ENCODE measurements at regions not wholly inside any gene's neighbourhood (a gene's known extent, or its start where the extent isn't known, plus 50 kb on each side); places are given as distances from the start of the nearest gene placed in this dataset.
"Not testable (repeated sequence)": the region's sequence is repeated elsewhere in the genome, so short reads cannot be mapped to it uniquely, and the experiment has no call there.

DNA sequence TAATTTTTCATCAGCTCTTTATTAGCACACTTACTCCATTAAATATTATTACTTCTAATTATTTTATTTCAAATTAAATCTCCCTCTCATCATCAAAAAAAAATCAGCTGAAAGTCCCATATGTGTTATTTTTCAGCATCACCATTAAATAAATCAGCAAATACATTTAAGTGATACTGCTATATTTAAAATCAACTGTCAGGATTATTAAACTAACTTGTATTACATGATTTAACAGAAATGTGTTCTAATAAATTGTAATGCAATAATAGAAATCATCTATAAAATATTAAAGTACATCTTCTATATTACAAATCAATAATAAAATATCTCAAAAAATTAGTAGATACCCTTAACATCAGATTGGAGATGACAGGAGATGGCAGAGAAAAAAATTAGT, 538.6 kb upstream of the MIR17HG start:
- DNase-seq (ENCODE audit: low read depth, low spot score) = no peak

DNA sequence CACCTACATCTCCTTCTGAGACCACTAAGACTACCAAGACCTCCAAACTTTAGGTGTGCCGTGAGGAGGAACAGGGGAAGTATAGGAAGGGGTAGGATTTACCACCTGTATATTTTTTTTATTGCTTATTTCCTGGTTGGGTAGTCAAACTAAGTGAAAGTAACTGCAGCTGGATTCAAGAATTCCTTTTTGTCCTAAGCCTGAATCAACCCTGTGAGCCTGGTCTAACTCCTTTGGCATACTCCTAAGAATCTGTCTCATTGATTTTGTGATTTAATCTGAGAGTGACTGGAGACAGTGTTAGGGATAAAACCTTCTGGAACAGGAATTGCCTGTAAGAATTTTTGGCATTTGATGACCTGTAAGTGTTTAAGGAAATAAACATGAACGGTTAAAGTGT, 523.5 kb upstream of the MIR17HG start:
- no peak for DNase-seq (ENCODE audit: low read depth, low spot score)

DNA sequence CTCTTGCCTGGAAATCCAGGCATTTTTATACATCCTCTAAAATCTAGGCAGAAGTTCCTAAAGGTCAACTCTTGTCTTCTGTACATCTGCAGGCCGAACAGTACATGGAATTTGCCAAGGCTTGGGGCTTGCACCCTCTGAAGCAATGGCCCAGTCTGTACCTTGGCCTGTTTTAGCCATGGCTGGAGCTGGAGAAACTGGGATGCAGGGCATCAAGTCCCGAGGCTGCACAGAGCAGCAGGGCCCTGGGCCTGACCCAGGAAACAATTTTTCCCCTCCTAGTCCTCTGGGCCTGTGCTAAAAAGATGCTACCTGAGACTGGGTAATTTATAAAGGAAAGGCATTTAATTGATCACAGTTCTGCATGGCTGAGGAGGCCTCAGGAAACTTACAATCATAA, 520.8 kb upstream of the MIR17HG start:
- no peak for DNase-seq (ENCODE audit: low read depth, low spot score)

DNA sequence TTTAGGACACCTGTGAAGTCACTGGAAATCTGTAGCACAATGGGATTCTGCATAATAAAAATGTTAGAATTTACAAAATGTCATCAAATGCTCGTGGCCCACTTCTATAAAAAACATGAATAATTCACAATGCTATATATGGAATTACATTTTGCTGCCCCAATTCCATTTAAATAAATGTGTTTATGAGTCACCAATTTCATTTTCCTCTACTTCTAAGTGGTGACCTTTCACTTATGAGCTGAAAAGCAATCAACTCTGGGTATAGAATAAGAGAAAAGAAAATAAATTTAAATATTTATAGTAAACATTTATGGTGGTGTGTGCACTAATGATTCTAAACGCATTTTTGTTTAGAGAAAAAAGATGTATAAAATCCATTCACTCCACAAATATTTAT, 516.7 kb upstream of the MIR17HG start:
- DNase-seq (ENCODE audit: low read depth, low spot score) = no peak

DNA sequence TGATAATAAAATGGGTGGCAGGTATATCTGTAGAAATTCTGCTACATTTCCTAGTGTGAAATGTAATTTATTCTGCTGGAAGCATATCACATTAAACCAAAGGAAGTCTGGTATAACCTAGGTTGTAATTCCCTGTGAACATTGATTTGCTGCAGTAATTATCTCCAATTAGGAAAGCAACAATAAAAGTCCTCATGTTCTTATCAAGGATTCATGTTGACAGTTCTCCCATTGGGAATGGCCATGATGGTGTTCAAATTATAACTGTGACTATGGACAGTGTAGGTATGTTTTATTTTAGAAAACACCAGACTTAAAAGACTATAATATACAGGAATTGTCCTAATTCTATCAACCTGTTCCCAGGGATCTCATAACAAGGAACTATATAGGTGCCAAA, 513.5 kb upstream of the MIR17HG start:
- DNase-seq (ENCODE audit: low read depth, low spot score) = no peak

DNA sequence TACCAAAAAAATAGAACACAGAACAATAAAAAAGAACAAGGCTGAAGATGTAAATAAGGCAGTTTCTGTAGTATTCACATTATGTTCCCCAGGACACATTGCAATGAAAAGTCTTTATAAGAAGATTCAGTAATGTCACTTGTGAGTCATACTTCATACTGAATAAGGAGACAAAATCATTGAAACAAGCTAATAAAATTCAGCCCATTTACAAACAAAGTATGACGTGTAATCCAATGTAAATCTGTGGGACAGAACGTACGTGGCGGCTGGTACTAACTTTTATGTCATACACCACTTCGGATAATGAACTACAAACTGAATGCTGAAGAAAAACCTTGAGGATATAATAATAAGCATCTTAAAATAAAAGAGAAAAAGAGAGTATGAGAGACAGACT, 512.8 kb upstream of the MIR17HG start:
- DNase-seq (ENCODE audit: low read depth, low spot score) = no peak

DNA sequence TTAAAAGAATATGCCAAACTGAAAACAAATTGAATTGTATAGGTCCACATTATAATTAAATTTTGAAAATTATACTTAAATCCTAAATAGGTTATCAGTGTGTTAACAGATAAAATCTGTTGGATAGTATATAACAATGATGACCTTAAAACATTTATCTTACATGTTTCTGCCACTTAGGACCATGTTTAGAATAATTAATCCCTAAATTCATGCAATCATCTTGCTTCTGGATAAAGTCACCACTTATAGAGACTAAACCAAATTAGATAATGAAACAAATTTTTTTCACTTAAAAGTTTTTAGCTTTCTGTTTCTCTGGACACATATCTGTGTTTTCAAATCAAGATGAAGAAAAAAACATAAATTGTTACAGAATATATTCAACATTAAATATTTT, 511.7 kb upstream of the MIR17HG start:
- no peak for DNase-seq (ENCODE audit: low read depth, low spot score)

DNA sequence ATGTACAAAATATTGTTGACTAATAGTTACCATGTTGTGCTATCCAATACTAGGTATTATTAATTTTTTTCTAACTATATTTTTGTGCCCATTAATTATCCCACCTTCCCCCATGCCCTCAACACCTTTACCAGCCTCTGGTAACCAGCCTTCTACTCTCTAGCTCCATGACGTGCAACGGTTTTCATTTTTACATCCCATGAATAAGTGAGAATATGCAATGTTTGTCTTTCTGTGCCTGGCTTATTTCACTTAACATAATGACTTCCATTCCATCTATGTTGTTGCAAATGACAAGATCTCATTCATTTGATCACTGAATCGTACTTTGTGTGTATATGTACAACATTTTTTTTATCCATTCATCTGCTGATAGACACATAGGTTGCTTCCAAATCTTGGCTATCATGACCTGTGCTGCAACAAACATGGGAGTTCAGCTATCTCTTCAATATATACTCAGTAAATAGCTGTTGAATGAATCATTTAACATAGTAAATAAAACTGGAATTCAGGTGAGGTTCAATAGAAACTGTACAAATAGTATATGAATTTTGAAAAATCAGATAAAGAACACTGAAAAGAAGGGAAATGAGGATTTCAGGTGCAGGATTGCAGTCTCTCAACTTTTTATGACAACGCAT, 509.0 kb upstream of the MIR17HG start:
- DNase-seq (ENCODE audit: low read depth, low spot score) = no peak

DNA sequence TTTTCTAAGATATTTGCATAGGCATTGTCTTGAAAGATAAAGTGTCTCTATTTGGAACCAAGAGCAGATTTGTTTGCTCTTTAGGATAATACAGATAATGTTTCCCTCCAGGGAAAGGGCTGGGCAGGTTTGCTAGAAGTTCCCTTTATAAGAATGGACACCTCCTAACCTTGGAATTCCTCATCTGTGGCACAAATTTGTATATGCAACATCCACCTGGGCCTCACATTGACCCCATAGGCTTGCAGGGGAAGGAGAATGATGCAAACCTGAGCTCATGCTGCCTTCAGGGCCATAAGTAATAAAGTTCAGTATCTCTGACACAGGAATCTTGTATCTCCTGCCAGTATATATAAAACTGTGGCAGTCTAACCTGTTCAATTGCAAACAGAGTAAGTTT, 508.4 kb upstream of the MIR17HG start:
- DNase-seq (ENCODE audit: low read depth, low spot score) = no peak

DNA sequence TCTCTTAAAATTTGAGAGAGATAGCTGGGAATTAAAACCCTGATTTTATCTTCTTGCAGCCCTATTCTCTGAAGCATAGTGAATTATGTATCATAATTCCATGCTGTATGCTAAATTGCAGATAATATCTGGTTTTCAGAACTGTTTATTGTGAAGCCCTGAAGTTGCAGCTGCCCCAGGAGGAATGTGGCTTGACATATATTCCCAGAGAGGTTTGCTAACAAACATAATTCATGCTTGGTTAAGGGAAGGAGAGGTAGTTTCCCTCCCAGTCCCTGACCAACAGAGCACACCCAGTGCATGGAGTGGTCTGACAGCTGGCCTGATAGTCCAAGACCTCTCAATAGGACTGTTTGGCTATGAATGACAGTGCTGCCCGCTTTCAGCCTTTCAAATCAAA, 500.6 kb upstream of the MIR17HG start:
- DNase-seq (ENCODE audit: low read depth, low spot score) = no peak

DNA sequence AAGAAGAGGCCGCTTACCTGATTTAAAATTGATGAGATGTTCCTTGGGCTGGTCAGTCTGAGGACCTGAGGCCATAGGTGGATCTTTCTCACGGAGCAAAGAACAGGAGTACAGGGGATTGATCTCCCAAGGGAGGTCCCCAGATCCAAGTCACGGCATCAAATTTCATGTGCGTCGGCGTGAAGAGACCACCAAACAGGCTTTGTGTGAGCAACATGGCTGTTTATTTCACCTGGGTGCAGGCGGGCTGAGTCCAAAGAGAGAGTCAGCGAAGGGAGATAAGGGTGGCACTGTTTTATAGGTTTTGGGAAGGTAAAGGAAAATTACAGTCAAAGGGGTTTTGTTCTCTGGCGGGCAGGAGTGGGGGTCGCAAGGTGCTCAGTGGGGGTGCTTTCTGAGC, 493.8 kb upstream of the MIR17HG start:
- DNase-seq (ENCODE audit: low read depth, low spot score) = not testable (repeated sequence)

DNA sequence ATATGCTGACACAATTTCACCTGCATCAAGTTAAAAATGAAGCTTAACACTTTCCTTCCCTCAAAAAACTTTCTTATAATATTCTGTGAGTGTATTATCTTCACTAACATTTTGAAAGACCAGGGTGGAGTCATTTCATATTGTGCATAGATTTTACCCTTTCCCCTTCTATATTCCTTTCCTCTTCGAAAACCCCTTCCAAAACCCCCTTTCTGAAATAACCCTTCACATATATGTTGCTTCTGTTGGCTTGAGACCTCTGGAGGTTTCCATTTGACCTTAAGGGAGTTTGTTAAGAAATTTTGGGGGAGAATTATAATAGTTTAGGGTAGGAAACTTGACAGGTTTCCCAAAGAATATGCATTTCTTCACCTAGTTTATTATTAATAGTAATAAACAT, 489.6 kb upstream of the MIR17HG start:
- no peak for DNase-seq (ENCODE audit: low read depth, low spot score)

DNA sequence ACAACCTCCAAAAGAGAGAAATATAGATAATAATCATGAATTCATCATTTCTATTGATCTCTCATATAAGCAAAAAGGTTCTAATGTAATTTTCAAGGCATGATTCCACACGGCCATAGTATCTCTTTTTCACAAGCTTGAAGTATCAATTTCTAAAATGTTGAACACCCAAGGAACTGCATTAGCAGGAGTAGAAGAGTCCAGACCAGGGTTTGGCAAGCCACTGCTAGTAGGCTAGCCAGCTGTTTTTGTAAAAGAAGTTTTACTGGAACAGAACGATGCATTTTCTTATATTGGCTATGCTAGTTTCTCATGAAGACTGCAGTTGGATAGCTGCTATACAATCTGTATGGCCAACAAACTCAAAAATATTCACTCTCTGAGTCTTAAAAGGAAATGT, 481.5 kb upstream of the MIR17HG start:
- no peak for DNase-seq (ENCODE audit: low read depth, low spot score)

DNA sequence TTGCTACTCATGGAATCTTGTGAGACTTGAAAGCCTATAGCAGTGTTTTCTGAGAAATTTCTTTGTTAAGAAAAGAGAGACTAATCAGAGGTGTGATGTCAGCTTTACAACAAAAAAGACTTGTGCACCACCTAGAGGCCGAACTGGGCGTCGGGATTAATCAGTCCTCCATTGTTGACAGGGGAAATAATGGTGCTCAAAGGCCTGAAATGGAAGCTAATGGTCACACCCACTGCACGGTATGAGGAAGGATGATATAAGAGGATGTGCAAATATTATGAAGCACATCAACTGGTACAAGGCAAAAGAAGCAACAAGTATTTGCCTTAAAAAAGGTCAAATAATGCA, 480.2 kb upstream of the MIR17HG start:
- no peak for DNase-seq (ENCODE audit: low read depth, low spot score)

DNA sequence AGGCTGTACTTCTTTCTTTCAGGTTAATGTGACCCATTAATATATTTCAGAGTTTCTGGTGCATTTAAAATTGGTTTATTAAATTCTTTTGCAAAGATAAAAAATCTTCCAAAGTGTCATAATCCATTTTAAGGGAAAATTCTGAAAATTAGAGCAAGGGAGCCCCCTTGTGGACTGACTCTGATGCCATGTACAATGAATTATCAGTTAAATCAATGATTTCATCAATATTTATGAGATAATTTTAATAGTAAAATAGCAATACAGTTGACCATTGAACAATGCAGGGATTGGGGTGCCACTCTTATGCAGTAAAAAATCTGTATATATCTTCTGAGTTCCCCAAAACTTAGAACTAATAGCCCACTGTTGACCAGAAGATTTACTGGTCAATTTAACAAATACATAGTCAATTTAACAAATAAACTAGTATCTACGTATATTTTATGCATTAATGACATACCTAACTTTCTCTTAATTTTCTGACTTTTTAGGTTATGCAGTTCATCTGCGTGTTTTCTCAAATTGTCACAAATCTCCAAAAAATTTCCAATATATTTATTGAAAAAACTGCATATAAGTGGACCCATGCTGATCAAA, 479.1 kb upstream of the MIR17HG start:
- no peak for DNase-seq (ENCODE audit: low read depth, low spot score)

DNA sequence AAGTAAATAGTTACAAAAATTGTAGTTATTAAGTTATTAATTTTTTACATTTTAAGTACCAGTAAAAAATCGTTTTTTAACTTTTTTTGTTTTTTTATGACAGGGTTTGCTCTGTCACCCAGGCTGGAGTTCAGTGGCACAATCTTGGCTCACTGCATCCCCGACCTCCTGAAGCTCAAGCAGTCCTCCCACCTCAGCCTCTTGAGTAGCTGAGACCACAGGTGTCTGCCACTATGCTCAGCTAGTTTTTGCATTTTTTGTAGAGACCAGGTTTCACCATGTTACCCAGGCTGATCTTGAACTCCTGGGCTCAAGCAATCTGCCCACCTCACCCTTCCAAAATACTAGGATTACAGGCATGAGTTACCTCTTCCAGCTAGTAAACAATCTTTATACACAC, 477.9 kb upstream of the MIR17HG start:
- DNase-seq (ENCODE audit: low read depth, low spot score) = no peak

DNA sequence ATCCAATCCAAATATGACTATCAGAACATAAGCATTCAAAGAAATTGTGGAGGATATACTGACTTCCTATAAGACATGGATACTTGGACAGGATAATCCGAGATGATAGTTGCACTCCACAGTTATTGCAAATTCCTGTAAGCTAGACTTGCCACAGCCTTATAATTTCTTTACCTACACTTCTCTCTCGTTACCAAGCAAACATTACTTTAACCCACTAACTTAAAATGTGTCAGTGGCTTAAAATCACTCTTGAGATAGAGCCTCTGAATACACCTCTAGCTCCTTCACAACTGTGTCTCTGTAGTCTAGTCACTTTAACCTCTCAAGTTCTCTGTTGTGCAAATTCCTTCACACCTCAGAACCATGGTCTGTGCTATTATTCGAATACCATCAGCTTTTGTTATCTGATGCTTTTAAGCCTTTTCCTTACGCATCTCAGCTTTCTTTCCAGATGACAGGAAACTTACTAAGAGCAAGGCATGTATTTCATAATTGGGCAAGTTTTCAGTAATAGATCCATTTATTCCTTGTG, 474.9 kb upstream of the MIR17HG start:
- no peak for DNase-seq (ENCODE audit: low read depth, low spot score)

DNA sequence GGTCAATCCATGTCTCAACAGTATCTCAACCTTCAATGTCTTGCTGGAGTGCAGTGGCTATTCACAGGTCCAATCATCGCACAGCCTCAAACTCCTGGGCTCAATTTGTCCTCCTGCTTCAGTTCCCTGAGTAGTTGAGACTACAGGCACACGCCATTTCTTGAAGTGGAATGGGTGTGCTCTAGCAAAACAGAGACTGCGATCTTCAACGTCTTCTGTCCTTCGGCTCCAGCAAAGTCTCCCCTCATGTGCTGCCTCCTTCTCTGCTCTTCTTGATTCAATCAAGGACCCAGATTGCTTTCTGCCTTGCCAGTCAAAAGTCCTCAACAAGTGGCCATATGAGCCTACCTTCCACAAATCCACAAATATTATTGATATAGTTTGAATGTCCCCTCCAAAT, 466.7 kb upstream of the MIR17HG start:
- no peak for DNase-seq (ENCODE audit: low read depth, low spot score)

DNA sequence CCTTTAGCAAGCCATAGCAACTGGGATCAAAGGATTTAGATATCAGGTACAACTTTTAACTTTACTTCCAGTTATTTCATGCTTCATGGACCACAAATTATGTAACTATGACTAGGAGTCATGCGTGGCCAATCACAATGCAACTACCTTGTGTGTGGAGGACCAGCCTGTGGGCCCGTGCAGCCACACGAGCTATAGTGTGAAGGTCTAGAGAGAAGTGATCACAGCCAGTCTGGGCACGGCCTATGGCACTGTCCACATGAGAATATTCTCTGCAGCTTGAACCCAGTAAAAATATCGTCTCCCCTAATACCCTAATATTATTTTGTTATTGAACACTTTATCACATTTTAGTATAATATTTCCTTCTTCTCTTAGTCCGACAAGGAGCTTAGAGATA, 464.9 kb upstream of the MIR17HG start:
- DNase-seq (ENCODE audit: low read depth, low spot score) = no peak

DNA sequence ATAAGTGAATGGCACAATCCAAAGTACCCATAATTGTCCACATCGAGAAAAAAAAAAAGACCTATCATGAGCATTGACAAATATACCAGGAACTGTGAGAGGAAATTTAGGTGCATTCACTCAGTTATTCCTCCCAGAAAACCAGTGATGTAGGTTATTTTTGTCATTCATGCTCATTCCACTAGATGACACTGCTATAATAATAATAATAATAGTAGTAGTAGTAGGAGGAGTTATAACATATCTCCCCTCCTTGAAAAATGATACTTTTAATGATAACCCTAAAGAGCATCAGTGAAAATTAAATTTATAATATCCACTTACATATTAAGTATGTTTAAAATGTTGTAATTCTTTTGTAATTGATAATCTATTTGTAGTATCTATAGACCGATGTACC, 463.9 kb upstream of the MIR17HG start:
- DNase-seq (ENCODE audit: low read depth, low spot score) = no peak

DNA sequence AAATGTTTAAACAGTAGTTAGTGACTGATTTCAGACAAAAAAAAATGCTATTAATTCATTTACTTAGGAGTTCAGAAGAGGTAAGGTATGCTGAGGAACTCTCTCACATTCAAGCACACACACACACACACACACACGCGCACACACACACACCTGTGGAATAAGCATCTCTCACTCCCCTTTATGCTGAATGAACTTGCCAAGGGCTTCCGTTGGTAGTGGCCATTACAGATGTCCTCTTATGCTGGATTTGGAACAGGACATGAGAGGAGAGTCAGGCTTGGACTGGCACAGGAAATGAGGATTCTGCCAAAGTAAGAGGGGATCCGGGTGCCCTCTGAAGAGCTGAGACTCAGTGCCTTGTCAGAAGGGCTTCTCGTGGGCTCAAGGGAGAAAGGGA, 463.4 kb upstream of the MIR17HG start:
- DNase-seq (ENCODE audit: low read depth, low spot score) = no peak

DNA sequence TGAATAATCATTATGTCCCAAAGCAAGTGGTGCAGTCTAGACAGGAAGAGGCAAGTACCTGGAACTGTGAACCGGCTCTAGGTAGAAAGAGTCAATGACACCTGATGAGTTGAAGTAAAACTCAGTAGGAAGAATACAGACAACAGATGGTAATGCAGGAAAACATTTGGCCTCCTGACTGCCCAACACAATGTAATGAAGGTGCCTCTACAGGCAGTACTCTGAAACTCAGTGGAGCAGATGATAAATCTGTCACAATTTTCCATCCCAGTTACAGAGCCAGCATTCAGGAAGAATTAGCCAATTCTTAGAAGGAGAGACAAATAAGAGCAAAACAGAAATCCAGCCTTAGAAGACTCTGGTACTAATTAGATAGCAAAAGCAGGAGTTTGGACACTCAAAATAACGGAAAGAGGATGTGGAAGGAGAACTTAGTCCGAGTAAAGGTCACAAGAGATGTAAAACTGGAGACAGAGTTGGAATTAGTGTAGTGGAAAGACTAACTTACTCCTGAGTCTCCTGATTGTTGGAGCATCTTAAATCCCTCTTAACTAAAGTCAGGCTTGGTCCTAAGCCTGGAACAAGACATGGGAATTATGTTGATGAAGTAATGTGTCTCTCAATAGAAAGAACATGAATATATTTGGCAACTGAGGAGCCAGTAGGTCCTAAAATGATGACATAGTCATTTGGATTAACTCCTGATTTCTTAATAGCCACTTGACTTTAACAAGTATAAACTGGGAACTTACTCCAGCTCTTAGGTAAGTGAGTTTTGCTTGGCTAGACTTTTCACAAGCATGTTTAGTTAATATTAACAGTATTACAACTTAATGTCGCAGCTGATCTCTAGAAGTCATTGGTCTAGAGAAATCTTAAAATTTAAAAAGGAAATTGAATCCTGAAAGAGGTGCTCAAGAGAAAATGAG, 457.3 kb upstream of the MIR17HG start:
- no peak for DNase-seq (ENCODE audit: low read depth, low spot score)

DNA sequence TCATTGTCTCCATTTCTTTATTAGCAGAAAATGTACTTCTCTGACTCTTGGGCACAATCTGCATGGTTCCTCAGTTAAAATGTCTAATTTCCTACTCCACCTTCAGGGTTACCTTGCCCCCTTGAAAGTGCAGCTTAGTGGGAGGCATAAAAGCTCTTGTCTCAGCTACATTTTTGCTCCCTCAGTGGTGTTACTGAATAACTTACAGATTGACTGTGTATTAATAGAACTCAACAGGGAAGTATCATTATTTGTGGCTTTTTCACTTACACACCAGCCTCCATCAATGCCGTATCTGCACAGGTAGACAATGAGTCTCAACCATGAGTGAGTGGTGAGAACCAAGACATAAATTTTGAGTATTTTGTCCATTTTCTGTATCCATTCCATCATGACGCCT, 456.2 kb upstream of the MIR17HG start:
- DNase-seq (ENCODE audit: low read depth, low spot score) = no peak

Data from pulmonary artery endothelial cell (primary cell).